HPDE6-E6E7 (cell line): ENCODE measurements at regions not wholly inside any gene's neighbourhood (a gene's known extent, or its start where the extent isn't known, plus 50 kb on each side); places are given as distances from the start of the nearest gene placed in this dataset.
A peak's percentile ranks its signal among the peaks of the same experiment; 100 is the strongest.
"Not testable (repeated sequence)": the region's sequence is repeated elsewhere in the genome, so short reads cannot be mapped to it uniquely, and the experiment has no call there.

ENCODE experiments used
- DNase-seq: peaks from one replicate; pipeline ENCODE4 v3.0.0; 2011; ENCODE audit warnings: missing footprints; ENCODE audit errors: extremely low spot score

DNA sequence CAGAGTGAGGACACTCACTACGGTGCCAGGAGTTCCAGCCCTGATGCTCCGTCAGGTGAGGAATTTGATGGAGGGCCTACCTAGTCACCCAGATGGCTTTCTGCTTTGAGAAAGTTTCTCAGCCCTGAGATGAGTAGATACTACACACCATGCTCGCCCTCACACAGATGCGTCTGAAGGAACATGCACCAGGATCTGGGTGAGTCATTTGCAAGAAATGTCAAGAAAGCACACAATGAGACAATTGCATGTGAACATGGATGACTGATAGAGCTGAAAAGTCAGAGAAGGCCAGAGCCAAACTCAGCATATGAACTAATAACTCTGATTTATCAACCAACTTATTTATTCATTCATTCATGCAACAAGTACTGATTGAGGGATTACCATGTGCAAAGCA is 483.9 kb downstream of the OMA1 start:
- DNase-seq, result no peak

- DNase-seq, result no peak
Observed at GRCh38 chr1:58060559-58061170, 485.9 kb downstream of the OMA1 start.

DNA sequence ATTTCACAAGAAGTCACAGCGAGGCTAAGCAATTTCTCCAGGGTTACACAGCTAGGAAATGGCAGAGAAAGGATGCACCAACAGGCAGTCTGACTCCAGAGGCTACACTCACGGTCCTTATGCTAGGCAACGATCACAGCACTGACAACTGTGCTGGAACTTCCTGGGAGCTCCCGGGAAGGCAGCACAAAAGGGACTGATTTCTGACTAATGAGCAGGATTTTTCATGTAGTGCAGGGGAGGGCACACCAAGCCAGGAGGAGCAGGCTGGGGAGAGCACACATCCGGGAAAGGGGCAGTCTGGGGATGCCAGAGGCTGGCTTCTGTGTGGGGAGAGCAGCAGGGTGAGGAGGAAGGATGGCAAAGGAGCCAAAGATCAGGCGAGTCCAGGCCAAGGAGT is 486.7 kb downstream of the OMA1 start:
- no peak for DNase-seq

DNA sequence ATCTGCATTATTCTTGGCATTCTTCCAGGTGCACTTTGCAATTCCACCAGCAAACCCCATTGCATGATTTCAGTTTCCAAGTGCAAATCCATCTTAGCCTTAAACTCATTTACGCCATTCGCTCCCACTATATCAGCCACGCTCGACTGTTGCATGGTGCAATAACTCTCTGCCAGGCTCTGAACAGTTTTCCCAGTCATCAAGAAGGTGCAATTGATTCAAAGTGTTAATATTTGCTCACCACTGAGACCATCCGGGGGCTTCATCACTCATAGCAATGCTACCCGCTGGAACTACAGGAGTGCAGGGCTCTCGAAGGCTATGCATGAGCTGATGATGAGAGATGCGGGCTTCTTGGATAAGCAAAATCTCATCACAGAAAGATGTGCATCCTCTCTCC is 488.2 kb downstream of the OMA1 start:
- DNase-seq, result no peak

- no peak for DNase-seq
Observed at GRCh38 chr1:58057826-58058225, 488.7 kb downstream of the OMA1 start.

- not testable (repeated sequence) for DNase-seq
Observed at GRCh38 chr1:58051187-58051586, 495.3 kb downstream of the OMA1 start.

DNA sequence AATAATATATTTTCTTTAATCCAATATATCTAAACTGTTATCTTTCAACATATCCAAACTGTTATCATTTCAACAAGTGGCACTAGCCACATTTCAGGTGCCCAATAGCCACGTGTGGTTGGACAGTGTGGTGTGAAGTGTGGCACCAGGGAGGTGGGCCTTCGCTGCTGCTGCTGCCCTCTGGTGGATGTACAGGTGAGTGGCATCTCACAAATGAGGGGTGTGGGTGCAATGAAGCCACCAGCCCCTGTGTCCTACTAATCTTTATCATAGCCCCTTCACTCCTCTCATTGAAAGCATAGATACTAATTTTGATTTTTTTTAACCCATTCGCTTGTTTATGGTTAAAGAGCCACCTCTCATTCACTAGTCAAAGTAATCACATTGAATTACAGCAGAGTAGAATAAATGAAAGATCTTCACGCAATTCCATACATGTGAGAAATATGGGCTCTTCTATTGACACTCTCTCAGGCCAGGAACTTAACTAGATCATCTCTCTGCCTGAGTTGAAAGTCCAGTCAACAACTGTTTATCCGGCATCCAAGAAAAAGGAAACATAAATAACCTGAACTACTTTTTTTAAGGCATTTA is 499.2 kb downstream of the OMA1 start:
- DNase-seq, result peak; percentile 23

GRCh38 chr1:58045094-58045705 is 501.3 kb downstream of the OMA1 start:
- no peak for DNase-seq

GRCh38 chr1:58041621-58042020 is 504.9 kb downstream of the OMA1 start:
- no peak for DNase-seq

GRCh38 chr1:58038574-58038973 is 508.0 kb downstream of the OMA1 start:
- no peak for DNase-seq

- DNase-seq, result no peak
Observed at GRCh38 chr1:58035523-58035922, 511.0 kb downstream of the OMA1 start.

DNA sequence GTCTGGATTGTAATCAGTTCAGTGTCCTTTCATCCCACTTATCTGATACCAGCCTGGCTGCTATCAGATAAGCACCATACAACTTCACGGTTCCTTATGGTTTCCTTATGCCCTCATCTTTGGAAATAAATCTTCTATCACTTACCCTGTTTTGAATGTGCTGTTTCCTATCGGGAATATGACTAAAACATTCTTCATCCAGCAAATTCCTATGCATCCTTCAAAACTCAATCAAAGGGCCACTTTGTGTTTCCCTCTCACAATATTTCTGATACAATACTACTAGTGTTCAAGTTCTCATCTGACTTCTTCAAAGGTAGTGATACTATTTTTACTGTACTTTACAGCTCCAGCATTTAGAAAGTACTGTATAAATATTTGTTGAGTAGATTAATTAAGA is 513.2 kb downstream of the OMA1 start:
- DNase-seq, result no peak

- DNase-seq, result no peak
Observed at GRCh38 chr1:58032611-58033073, 513.9 kb downstream of the OMA1 start.

DNA sequence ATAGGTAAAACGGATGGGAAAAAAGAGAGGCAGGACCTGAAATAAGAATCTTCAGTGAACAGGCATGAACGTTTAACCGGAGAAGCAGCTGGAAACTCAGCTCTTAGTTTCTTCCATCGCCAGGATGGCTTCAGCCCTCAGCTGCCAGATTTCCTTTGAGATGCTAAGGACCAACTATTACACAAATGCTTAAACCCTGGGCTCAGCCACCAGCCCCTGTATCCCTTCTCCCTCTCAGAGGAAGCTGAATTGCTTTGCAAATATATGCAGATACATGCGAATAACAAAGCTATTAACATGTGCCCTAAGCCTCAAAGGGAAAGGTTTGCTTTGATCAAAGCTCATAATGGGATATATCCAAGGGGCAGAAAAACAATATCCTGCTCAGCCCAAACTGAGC is 515.1 kb downstream of the OMA1 start:
- DNase-seq, result no peak

DNA sequence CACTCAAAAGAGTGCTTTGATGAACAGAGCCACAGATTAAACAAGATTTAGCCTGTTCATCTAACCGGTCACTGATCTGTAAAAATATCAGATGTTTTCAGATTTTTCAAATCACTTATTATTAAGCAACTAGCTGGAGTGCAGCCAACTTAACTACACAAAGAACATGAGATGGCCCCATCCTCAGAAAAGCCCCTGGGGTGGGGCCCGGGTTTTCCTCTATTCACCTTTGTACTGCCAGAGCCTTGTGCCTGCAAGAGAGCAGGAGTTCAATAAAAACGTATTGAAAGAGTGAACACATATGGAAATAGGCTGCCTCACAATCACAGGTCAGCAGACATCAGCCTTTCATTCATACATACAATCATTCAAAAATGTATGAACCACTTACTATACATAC is 516.1 kb downstream of the OMA1 start:
- DNase-seq, result no peak

DNA sequence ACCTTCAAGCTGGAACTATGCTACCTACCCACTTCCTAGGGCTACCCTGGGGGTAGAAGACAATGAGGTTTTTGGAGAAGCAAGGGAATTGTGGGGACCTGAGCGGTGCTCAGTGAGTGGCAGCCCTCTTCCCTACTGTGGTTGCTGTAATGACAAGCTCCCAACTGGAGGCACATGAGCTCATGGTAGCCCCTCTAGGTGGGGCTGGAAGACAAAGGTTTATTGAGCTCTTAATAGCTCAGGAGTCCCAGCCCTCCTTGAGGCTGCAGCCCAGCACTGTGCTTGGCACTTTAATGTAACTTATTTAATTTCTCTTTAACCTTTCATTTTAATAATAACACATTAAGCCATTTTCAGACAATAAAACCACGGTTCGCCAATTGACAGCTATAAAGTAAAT is 528.9 kb downstream of the OMA1 start:
- DNase-seq, result no peak

GRCh38 chr1:58013237-58013636 is 533.3 kb downstream of the OMA1 start:
- no peak for DNase-seq

DNA sequence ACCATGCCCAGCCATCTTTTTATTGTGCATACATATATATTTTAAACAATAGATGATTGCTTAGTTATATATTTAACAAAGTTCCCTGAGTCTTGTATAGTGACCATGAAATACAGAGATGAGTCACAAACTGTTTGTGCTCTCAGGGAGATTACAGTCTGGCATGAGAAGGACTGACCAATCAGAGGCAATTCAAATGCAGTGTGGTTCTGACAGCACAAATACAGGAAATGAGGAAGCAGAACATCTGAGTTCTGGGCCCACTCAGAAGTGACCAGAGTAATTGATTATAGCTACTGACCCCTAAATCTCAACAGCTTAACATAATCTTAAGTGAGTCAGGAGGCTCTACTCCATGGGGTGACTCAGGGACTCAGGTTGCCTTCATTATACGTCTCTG is 534.5 kb downstream of the OMA1 start:
- DNase-seq, result no peak

DNA sequence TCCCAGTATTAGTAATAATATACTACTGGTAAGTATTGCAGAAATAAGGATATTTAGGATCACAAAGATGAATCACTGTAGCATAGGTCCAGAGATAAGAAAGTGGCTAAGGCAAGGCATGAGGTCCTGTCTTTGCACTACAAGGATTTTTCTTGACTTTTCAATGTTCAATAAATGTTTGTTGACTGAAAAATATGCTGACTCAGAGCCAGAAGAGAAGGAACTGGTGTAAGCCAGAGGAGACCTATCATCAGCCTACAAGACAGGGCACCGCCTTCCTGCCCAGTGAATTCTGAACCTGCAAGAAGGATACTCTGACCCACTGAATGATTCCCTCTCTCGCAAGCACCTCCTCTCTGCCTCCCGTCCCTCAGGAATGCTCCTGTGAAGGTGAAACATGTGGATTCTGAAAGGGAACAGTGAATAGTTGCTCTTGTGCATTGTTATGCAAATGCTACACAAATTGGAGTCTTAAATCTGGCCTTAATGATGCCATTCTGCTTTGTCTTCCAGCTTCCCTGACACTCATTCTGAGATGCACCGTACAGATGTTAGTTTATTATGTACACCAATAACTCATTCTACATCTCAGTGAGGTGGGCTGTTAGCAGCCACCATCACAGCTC is 540.0 kb downstream of the OMA1 start:
- DNase-seq, result no peak

GRCh38 chr1:58005212-58005611 is 541.3 kb downstream of the OMA1 start:
- DNase-seq, result no peak

DNA sequence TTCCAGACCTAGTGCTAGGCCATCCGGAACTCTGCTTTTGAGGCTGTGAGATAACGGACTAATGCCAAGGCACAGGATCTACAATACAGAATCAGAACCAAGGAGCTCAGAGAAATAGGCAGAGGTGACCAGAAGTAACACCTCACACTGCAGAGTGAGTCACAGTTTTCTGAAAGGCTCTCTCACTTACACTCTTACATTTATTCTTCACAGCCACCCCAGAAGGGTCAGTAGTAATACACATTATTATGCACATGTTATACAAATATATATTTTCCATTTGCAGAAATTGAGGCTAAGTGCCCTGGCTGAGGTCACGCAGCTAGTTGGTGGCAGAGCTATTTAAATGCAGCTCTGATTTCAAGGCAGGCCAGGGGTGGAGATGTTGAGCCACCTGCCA is 542.5 kb downstream of the OMA1 start:
- no peak for DNase-seq

- no peak for DNase-seq
Observed at GRCh38 chr1:58003059-58003458, 543.5 kb downstream of the OMA1 start.

DNA sequence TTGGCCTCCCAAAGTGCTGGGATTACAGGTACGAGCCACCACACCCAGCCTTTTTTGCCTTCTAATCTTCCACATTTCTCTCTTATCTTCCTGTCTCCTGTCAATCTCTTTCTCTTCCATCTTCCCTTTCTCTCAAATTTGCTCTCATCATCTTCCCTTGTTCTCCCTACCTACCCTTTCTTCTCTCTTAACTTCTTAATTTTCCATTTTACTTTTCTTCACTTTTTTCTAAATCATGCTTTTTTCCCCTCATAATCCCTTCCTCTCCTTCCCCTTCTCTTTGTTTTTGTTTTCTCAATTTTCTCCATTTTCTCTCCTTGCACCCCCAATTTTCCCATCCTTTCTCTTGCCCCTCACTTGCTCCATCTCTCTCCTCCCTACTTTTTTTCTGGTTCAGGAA is 545.7 kb downstream of the OMA1 start:
- no peak for DNase-seq
